ENCODE measurements at regions not wholly inside any gene's neighbourhood (a gene's known extent, or its start where the extent isn't known, plus 50 kb on each side); places are given as distances from the start of the nearest gene placed in this dataset.

DNA sequence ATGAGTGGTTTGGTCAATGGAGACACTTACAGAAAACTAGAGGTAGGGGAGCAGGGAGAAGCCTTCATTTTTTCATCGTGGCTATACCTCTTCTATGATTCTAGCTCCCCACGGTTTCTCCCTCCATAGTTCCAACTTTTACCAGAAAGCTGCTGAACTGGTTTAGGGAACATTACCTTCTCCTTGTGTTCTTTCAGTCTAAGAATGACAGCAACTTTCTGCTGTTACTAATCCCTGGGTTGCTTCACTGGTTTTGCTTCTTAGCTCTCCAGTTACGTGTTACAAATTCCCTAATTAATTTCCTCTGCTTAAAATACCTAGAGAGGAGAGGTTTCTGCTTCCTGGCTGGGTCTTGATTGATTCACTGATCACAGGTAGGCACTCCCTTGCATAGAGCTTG is 499.9 kb downstream of the SLC4A3 start:
- TF ChIP-seq, protein P1, sequence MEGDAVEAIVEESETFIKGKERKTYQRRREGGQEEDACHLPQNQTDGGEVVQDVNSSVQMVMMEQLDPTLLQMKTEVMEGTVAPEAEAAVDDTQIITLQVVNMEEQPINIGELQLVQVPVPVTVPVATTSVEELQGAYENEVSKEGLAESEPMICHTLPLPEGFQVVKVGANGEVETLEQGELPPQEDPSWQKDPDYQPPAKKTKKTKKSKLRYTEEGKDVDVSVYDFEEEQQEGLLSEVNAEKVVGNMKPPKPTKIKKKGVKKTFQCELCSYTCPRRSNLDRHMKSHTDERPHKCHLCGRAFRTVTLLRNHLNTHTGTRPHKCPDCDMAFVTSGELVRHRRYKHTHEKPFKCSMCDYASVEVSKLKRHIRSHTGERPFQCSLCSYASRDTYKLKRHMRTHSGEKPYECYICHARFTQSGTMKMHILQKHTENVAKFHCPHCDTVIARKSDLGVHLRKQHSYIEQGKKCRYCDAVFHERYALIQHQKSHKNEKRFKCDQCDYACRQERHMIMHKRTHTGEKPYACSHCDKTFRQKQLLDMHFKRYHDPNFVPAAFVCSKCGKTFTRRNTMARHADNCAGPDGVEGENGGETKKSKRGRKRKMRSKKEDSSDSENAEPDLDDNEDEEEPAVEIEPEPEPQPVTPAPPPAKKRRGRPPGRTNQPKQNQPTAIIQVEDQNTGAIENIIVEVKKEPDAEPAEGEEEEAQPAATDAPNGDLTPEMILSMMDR (IDR thresholded peaks at IDR 0.05) = no peak
- TF ChIP-seq POLR2A (IDR thresholded peaks at IDR 0.05) = no peak
